Karpas-422 (cell line): ENCODE measurements at regions not wholly inside any gene's neighbourhood (a gene's known extent, or its start where the extent isn't known, plus 50 kb on each side); places are given as distances from the start of the nearest gene placed in this dataset.
"Not testable (repeated sequence)": the region's sequence is repeated elsewhere in the genome, so short reads cannot be mapped to it uniquely, and the experiment has no call there.

Experiments
- DNase-seq: peaks from one replicate; pipeline ENCODE4 v3.0.0-alpha.2; 2015
- H2AFZ ChIP-seq: fragments of 200-600 bp; sonication (generic); 2 replicates; pipeline ENCODE4 v1.6.1; 2014; ENCODE audit warnings: antibody characterized with exemption, low read length, mixed read lengths
- H3K27ac ChIP-seq: fragments of 200-600 bp; sonication (generic); 2 replicates; pipeline ENCODE4 v1.5.1; 2014; ENCODE audit warnings: mild to moderate bottlenecking, low read length, moderate library complexity
- H3K27me3 ChIP-seq: fragments of 200-600 bp; sonication (generic); 2 replicates; pipeline ENCODE4 v1.6.1; 2014; ENCODE audit warnings: low read length, mixed read lengths
- H3K36me3 ChIP-seq: fragments of 200-600 bp; sonication (generic); 2 replicates; pipeline ENCODE4 v1.6.1; 2014; ENCODE audit warnings: low read length, mixed read lengths; ENCODE audit not compliant: insufficient read depth
- H3K4me1 ChIP-seq: fragments of 200-600 bp; sonication (generic); 2 replicates; pipeline ENCODE4 v1.6.1; 2014; ENCODE audit warnings: mild to moderate bottlenecking, low read length, mixed read lengths
- H3K4me2 ChIP-seq: fragments of 200-600 bp; sonication (generic); 2 replicates; pipeline ENCODE4 v1.6.1; 2014; ENCODE audit warnings: low read length, low read depth, mild to moderate bottlenecking; ENCODE audit not compliant: poor library complexity, severe bottlenecking
- H3K4me3 ChIP-seq: fragments of 200-600 bp; sonication (generic); 2 replicates; pipeline ENCODE4 v1.5.1; 2014; ENCODE audit warnings: mild to moderate bottlenecking, antibody characterized with exemption, low read length, mixed read lengths
- H3K79me2 ChIP-seq: fragments of 200-600 bp; sonication (generic); 2 replicates; pipeline ENCODE4 v1.6.1; 2014; ENCODE audit warnings: mild to moderate bottlenecking, low read length, mixed read lengths
- H3K9ac ChIP-seq: fragments of 200-600 bp; sonication (generic); 2 replicates; pipeline ENCODE4 v1.6.0; 2014; ENCODE audit warnings: low read length
- H3K9me2 ChIP-seq: fragments of 200-600 bp; sonication (generic), shearing (Covaris generic); replicated peaks from 2 replicates; pipeline ENCODE4 v1.6.0; 2014; ENCODE audit warnings: mild to moderate bottlenecking, low read length, moderate library complexity; ENCODE audit not compliant: insufficient read depth
- H3K9me3 ChIP-seq: fragments of 300-700, 200-600 bp; sonication (generic); 2 replicates; pipeline ENCODE4 v1.6.1; 2014; ENCODE audit warnings: low read length, mixed read lengths
- H4K20me1 ChIP-seq: fragments of 200-600 bp; sonication (generic); 2 replicates; pipeline ENCODE4 v1.6.1; 2014; ENCODE audit warnings: mild to moderate bottlenecking, antibody characterized with exemption, low read length, low read depth; ENCODE audit not compliant: insufficient read depth

DNA sequence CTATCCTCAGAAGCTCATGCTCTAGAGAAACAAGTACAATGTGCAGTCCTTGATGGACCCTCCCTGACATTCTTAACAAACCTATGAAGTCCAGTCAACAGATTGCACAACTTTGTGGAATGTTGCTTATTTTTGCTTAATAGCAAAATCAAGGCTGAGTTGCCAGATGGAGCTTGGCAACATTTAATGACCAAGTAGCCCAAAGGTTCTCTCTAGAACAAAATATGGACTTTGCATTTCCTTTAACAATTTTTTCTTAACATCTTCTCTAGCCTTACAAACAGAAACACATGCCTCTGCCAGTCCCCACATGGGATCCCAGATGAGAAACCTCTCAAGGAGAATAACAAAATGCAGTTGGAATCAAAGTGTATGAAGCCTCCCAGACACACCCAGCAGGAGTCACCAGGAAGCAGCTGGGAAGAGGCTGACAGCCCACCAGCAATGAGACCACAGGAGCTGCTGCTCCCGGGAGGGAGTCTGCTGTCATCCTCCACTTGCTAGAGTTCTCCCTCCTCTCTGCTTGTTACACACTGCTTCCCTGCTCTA lies 422.5 kb upstream of the CDIN1 start:
- H3K36me3 ChIP-seq, result no peaks in the 10 kb centered on the region
- no peak overlapping the region for H3K27ac ChIP-seq
- no peaks in the 10 kb centered on the region for H3K27me3 ChIP-seq
- H3K79me2 ChIP-seq, result no peaks in the 10 kb centered on the region
- H3K4me1 ChIP-seq, result no peaks in the 10 kb centered on the region
- no peak overlapping the region for H3K4me2 ChIP-seq
- no peak overlapping the region for H3K4me3 ChIP-seq
- no peaks in the 10 kb centered on the region for H4K20me1 ChIP-seq
- no peaks in the 10 kb centered on the region for H3K9me3 ChIP-seq
- H3K9ac ChIP-seq, result no peak overlapping the region
- H3K9me2 ChIP-seq, result no peaks in the 10 kb centered on the region
- H2AFZ ChIP-seq, result no peak overlapping the region
- DNase-seq, result no peak

DNA sequence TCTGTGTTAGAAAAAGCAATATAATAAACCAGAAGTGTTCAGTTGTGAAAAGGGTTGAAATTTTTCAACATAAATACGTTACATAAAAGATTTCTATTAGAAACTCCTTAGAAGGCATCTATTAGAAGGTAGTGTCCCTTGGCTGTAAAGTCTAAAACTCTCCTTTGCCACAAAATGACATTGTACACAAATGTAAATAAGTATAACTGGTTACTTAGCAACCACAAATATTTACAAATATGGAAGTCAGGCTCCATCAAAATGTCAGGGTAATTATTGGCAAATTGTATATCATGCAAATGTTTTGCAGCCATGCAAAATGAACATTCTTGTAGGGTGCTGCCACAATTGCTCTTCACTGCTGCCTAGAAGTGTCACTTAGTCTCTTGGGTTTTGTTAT lies 419.1 kb upstream of the CDIN1 start:
- H2AFZ ChIP-seq, result no peak overlapping the region
- H3K4me2 ChIP-seq, result no peak overlapping the region
- no peaks in the 10 kb centered on the region for H3K9me3 ChIP-seq
- no peaks in the 10 kb centered on the region for H3K36me3 ChIP-seq
- H4K20me1 ChIP-seq, result no peaks in the 10 kb centered on the region
- no peak overlapping the region for H3K27ac ChIP-seq
- H3K79me2 ChIP-seq, result no peaks in the 10 kb centered on the region
- H3K9me2 ChIP-seq, result no peaks in the 10 kb centered on the region
- no peak for DNase-seq
- H3K4me1 ChIP-seq, result no peaks in the 10 kb centered on the region
- no peaks in the 10 kb centered on the region for H3K27me3 ChIP-seq
- no peak overlapping the region for H3K4me3 ChIP-seq
- H3K9ac ChIP-seq, result no peak overlapping the region

DNA sequence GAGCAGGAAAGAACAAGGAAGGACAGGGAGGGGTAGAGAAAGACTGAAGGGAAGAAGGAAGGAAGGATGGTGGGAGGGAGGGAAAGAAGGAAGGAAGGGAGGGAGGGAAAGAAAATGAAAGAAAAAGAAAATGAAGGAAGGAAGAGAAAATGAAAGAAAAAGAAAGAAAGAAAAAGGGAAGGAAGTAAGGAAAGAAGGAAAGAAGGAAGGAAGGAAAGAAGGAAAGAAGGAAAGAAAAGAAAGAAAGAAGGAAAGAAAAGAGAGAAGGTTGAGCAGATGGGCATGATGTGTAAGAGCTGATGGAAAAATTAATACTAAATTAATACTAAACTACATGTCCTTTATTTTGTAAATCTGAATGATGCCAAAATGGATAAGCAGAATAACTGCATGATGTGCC lies 418.3 kb upstream of the CDIN1 start:
- H4K20me1 ChIP-seq, result no peaks in the 10 kb centered on the region
- no peaks in the 10 kb centered on the region for H3K9me2 ChIP-seq
- no peaks in the 10 kb centered on the region for H3K4me1 ChIP-seq
- H3K4me3 ChIP-seq, result no peak overlapping the region
- no peaks in the 10 kb centered on the region for H3K9me3 ChIP-seq
- H3K79me2 ChIP-seq, result no peaks in the 10 kb centered on the region
- H3K9ac ChIP-seq, result no peak overlapping the region
- H3K4me2 ChIP-seq, result no peak overlapping the region
- H3K27me3 ChIP-seq, result no peaks in the 10 kb centered on the region
- H2AFZ ChIP-seq, result no peak overlapping the region
- DNase-seq, result no peak
- no peaks in the 10 kb centered on the region for H3K36me3 ChIP-seq
- H3K27ac ChIP-seq, result no peak overlapping the region

DNA sequence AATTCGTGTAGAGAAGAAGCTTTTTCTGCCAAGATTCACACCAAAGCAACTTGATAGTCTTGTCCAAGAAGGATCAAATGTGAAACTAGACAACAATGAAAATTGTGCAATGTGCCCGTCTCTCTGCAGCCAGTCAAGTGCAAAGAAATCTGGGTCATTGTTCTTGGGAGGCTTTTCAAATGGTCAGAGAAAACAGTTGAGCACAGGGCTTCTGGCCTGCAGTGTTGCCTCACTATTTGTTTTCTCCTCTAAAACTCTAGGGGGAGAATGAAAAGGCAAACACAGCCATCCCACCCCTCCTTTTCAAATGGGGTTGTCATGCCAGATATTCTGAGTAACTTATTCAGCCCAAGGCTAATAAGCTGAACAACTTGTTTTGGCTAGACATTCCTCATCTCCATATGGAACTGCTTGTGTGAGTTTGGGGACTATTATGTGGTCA lies 417.6 kb upstream of the CDIN1 start:
- Histone ChIP-seq H2AFZ (no peak overlapping the region), H3K36me3 (no peaks in the 10 kb centered on the region), H3K27me3 (no peaks in the 10 kb centered on the region), H3K27ac (no peak overlapping the region), H3K9me3 (no peaks in the 10 kb centered on the region), H3K9ac (no peak overlapping the region), H3K4me1 (no peaks in the 10 kb centered on the region), H3K79me2 (no peaks in the 10 kb centered on the region), H3K9me2 (no peaks in the 10 kb centered on the region), H4K20me1 (no peaks in the 10 kb centered on the region), H3K4me3 (no peak overlapping the region), H3K4me2 (no peak overlapping the region)
- DNase-seq, result no peak

DNA sequence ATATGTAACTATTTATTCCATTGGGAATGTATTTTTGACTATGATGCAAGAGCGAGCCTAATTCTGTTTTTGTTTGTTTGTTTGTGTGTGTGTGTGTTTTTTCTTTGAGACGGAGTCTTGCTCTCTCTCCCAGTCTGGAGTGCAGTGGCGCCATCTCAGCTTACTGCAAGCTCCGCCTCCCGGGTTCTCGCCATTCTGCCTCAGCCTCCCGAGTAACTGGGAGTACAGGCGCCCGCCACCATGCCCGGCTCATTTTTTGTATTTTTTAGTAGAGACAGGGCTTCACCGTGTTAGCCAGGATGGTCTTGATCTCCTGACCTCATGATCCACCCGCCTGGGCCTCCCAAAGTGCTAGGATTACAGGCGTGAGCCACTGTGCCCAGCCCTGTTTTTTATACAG lies 415.4 kb upstream of the CDIN1 start:
- H3K4me2 ChIP-seq, H3K9me3 ChIP-seq, H3K36me3 ChIP-seq, H4K20me1 ChIP-seq, H3K27me3 ChIP-seq, H2AFZ ChIP-seq, H3K79me2 ChIP-seq, H3K9ac ChIP-seq, H3K27ac ChIP-seq, H3K9me2 ChIP-seq, H3K4me3 ChIP-seq, H3K4me1 ChIP-seq, DNase-seq: not testable (repeated sequence)

DNA sequence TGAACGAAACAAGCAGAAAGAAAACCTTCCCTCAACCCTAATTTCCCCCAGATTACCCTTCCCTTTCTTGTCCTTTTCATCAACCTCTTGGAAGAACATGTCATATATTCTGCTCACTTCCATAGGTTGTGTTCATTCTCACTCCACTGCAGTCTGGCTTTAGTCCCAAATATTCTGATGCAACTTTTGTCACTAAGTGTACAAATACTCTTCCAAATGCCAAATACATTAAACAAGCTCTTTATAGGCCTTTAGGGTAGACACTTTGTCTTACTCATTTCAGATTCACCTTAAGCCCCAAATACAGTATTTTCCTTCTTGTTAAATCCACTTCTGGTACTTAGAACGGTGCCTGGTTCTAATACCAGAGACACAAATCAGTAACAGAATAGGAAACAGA lies 406.5 kb upstream of the CDIN1 start:
- H3K4me3 ChIP-seq, result no peak overlapping the region
- no peaks in the 10 kb centered on the region for H3K9me3 ChIP-seq
- H3K27ac ChIP-seq, result no peak overlapping the region
- DNase-seq, result no peak
- no peak overlapping the region for H3K9ac ChIP-seq
- H3K4me2 ChIP-seq, result no peak overlapping the region
- no peaks in the 10 kb centered on the region for H3K9me2 ChIP-seq
- H4K20me1 ChIP-seq, result no peaks in the 10 kb centered on the region
- H3K36me3 ChIP-seq, result no peaks in the 10 kb centered on the region
- H3K4me1 ChIP-seq, result no peaks in the 10 kb centered on the region
- H3K27me3 ChIP-seq, result no peaks in the 10 kb centered on the region
- no peaks in the 10 kb centered on the region for H3K79me2 ChIP-seq
- no peak overlapping the region for H2AFZ ChIP-seq

DNA sequence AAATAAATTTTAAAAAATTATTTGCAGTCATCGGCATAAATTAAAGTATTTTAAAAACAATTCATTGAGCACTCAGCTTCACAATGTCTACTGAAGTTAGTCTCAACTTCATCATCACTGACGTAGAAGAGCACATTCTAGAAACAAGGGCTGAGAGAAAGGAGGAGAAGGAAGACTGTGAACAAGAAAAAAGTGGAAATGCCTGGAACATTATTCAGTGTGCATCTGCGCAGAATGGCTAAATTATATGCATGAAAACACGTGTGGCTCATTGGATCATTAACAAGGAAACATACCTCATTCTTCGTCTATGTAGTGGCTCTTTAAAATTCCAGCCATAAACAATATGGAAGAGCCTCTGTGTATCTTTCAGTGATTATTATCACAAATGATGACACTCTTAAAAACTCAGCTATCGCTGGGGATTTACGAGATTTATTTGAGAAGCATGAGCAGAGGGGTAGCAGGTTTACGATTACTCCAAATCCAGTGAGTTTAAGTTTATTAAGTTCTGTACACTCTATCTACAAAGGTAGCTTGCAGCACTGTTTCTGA lies 404.2 kb upstream of the CDIN1 start:
- no peaks in the 10 kb centered on the region for H3K36me3 ChIP-seq
- no peak overlapping the region for H3K4me3 ChIP-seq
- H3K4me1 ChIP-seq, result no peaks in the 10 kb centered on the region
- DNase-seq, result no peak
- H3K9ac ChIP-seq, result no peak overlapping the region
- no peaks in the 10 kb centered on the region for H3K9me2 ChIP-seq
- H2AFZ ChIP-seq, result no peak overlapping the region
- no peaks in the 10 kb centered on the region for H3K27me3 ChIP-seq
- no peaks in the 10 kb centered on the region for H3K9me3 ChIP-seq
- H4K20me1 ChIP-seq, result no peaks in the 10 kb centered on the region
- no peak overlapping the region for H3K4me2 ChIP-seq
- no peak overlapping the region for H3K27ac ChIP-seq
- no peaks in the 10 kb centered on the region for H3K79me2 ChIP-seq

DNA sequence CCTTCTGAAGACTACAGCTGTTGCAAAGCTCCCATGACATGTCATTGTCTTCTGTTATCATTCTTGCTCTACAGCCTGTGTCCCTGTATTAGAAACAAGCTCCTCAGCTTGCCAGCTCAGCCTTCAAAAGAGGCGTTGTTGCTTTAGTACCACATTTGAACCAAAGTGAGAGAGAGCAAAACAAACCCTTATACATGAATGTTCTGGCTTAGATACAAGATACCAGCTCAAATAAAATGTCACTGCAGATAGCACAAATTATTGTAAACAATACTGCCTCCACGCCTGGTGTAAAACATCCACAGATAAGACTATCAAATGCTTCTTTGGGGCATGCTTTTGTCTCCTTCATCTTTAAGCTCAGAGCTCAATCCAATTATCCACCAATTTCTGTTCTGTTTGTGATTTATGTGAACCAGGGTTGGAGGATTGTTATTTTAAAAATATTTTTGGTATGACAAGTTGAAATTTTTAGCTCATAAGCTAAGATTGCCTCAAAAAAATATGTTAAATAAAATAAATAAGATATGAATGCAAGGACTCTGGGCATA lies 403.6 kb upstream of the CDIN1 start:
- no peaks in the 10 kb centered on the region for H3K4me1 ChIP-seq
- no peaks in the 10 kb centered on the region for H3K9me2 ChIP-seq
- no peak overlapping the region for H3K4me2 ChIP-seq
- no peak overlapping the region for H3K9ac ChIP-seq
- no peaks in the 10 kb centered on the region for H3K79me2 ChIP-seq
- no peak overlapping the region for H3K27ac ChIP-seq
- H3K9me3 ChIP-seq, result no peaks in the 10 kb centered on the region
- DNase-seq, result no peak
- no peaks in the 10 kb centered on the region for H3K36me3 ChIP-seq
- no peaks in the 10 kb centered on the region for H3K27me3 ChIP-seq
- no peak overlapping the region for H2AFZ ChIP-seq
- H3K4me3 ChIP-seq, result no peak overlapping the region
- no peaks in the 10 kb centered on the region for H4K20me1 ChIP-seq
